ENCODE measurements at regions not wholly inside any gene's neighbourhood (a gene's known extent, or its start where the extent isn't known, plus 50 kb on each side); places are given as distances from the start of the nearest gene placed in this dataset.

DNA sequence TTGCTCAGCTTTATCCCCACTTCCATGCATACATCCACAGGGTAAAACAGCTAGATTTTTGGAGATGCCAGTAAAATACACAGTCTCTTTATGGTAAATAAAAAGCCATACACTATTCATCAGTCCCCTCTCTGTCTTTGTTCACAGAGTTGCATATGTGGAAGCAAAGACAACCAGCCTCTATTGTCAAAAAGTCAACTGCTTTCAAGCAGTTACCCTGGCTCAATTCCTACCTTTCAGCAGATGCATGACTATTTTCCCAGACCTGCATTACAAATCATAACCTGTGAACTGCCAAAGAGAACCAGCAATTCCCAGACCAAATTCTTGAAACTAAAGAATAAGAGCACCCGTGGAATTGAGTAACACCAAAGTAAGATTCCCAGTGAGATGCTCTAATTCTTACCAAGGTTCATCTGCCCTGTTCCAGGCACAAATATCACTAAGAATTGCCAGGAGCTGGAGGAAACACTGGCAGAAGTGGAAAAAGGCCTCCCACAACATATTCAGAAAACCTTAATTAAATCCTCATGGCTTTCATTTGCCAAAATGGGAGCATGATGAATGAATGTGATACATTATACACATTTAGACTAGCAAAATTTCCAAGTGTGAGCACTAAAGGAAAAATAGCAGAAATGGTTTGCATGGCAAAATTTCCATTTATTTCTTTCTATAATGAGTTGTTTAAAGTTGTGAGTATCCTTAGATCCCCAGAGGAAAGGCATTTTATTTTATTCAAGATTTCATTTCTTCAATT, 391.2 kb upstream of the ADGRL3 start:
- no peak overlapping the region for H2AFZ ChIP-seq (ENCODE audit: low read length)

DNA sequence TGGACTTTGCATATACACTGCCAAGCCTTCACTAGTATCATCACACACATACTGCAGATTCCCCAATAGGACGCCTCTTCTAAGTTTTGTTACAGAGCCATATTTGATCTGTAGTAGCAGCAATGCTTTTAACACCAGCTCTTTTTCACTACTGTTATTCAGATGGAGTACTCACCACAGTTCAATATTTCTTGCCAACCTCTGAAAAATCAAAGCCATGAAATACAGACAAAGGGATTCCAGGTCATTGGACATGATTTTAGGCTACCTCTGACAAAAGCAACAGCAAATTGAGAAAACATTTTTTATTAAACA, 390.7 kb upstream of the ADGRL3 start:
- Histone ChIP-seq H3K9me3 (ENCODE audit: insufficient read depth, low read depth, low read length) (no peaks in the 10 kb centered on the region), H3K79me2 (ENCODE audit: insufficient read depth, low read length) (no peaks in the 10 kb centered on the region), H3K27me3 (ENCODE audit: insufficient read depth, low read length, poor library complexity, severe bottlenecking) (no peaks in the 10 kb centered on the region), H3F3A (ENCODE audit: low read depth) (no peaks in the 10 kb centered on the region), H2AFZ (ENCODE audit: low read length) (no peak overlapping the region), H3K4me2 (ENCODE audit: low read depth, low read length, poor library complexity, severe bottlenecking) (no peak overlapping the region), H3K9me2 (replicated peaks; ENCODE audit: low read depth, low read length) (no peaks in the 10 kb centered on the region), H3K4me1 (ENCODE audit: insufficient read depth, low read length, poor library complexity, severe bottlenecking) (no peaks in the 10 kb centered on the region), H4K20me1 (ENCODE audit: insufficient read depth, low read length, poor library complexity, severe bottlenecking) (no peaks in the 10 kb centered on the region), H3K9ac (ENCODE audit: low read depth, low read length, poor library complexity, severe bottlenecking) (no peak overlapping the region), H3K4me3 (ENCODE audit: low read length, poor library complexity, severe bottlenecking) (no peak overlapping the region), H3K36me3 (ENCODE audit: insufficient read depth, low read length) (no peaks in the 10 kb centered on the region)
- TF ChIP-seq, protein P1, sequence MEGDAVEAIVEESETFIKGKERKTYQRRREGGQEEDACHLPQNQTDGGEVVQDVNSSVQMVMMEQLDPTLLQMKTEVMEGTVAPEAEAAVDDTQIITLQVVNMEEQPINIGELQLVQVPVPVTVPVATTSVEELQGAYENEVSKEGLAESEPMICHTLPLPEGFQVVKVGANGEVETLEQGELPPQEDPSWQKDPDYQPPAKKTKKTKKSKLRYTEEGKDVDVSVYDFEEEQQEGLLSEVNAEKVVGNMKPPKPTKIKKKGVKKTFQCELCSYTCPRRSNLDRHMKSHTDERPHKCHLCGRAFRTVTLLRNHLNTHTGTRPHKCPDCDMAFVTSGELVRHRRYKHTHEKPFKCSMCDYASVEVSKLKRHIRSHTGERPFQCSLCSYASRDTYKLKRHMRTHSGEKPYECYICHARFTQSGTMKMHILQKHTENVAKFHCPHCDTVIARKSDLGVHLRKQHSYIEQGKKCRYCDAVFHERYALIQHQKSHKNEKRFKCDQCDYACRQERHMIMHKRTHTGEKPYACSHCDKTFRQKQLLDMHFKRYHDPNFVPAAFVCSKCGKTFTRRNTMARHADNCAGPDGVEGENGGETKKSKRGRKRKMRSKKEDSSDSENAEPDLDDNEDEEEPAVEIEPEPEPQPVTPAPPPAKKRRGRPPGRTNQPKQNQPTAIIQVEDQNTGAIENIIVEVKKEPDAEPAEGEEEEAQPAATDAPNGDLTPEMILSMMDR (conservative IDR thresholded peaks at IDR 0.05; ENCODE audit: low read length) = no peak
- TF ChIP-seq EZH2phosphoT487 (IDR thresholded peaks at IDR 0.05; ENCODE audit: borderline replicate concordance) = no peak

More for the DNA sequence above, 391.2 kb upstream of the ADGRL3 start:
- no peak for TF ChIP-seq EZH2phosphoT487 (IDR thresholded peaks at IDR 0.05; ENCODE audit: borderline replicate concordance)
- TF ChIP-seq, protein P1 (conservative IDR thresholded peaks at IDR 0.05; ENCODE audit: low read length) = no peak
- no peak overlapping the region for H3K4me3 ChIP-seq (ENCODE audit: low read length, poor library complexity, severe bottlenecking)
- H3K9me3 ChIP-seq (ENCODE audit: insufficient read depth, low read depth, low read length) = no peaks in the 10 kb centered on the region
- H3F3A ChIP-seq (ENCODE audit: low read depth) = no peaks in the 10 kb centered on the region
- no peaks in the 10 kb centered on the region for H3K79me2 ChIP-seq (ENCODE audit: insufficient read depth, low read length)
- H3K36me3 ChIP-seq (ENCODE audit: insufficient read depth, low read length) = no peaks in the 10 kb centered on the region
- H4K20me1 ChIP-seq (ENCODE audit: insufficient read depth, low read length, poor library complexity, severe bottlenecking) = no peaks in the 10 kb centered on the region
- no peak overlapping the region for H3K4me2 ChIP-seq (ENCODE audit: low read depth, low read length, poor library complexity, severe bottlenecking)
- H3K27me3 ChIP-seq (ENCODE audit: insufficient read depth, low read length, poor library complexity, severe bottlenecking) = no peaks in the 10 kb centered on the region
- no peaks in the 10 kb centered on the region for H3K9me2 ChIP-seq (replicated peaks; ENCODE audit: low read depth, low read length)
- no peak overlapping the region for H3K9ac ChIP-seq (ENCODE audit: low read depth, low read length, poor library complexity, severe bottlenecking)
- no peaks in the 10 kb centered on the region for H3K4me1 ChIP-seq (ENCODE audit: insufficient read depth, low read length, poor library complexity, severe bottlenecking)

DNA sequence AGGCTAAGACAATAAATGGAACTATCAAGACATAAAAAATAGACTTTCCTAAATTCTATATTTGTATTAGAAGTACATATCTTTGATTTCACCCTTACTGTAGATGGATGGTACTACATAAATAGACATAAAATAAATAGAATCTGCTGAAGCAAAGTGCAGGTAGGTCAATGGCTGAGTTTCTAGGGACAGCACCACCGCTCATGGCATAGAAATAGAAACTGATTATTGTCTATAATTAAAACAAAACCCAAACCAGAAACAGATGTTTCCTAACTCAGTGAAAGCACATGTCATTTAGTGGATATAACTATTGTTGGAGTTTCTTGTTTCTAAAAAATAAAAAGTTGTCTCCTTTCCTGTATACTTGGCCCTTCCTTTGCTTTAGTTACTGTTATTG, 387.3 kb upstream of the ADGRL3 start:
- Histone ChIP-seq H3K79me2 (ENCODE audit: insufficient read depth, low read length) (no peaks in the 10 kb centered on the region), H3K4me1 (ENCODE audit: insufficient read depth, low read length, poor library complexity, severe bottlenecking) (no peaks in the 10 kb centered on the region), H3K36me3 (ENCODE audit: insufficient read depth, low read length) (no peaks in the 10 kb centered on the region), H2AFZ (ENCODE audit: low read length) (no peak overlapping the region), H3K4me3 (ENCODE audit: low read length, poor library complexity, severe bottlenecking) (no peak overlapping the region), H4K20me1 (ENCODE audit: insufficient read depth, low read length, poor library complexity, severe bottlenecking) (no peaks in the 10 kb centered on the region), H3K9ac (ENCODE audit: low read depth, low read length, poor library complexity, severe bottlenecking) (no peak overlapping the region), H3K4me2 (ENCODE audit: low read depth, low read length, poor library complexity, severe bottlenecking) (no peak overlapping the region), H3F3A (ENCODE audit: low read depth) (no peaks in the 10 kb centered on the region), H3K9me3 (ENCODE audit: insufficient read depth, low read depth, low read length) (no peaks in the 10 kb centered on the region), H3K27me3 (ENCODE audit: insufficient read depth, low read length, poor library complexity, severe bottlenecking) (no peaks in the 10 kb centered on the region), H3K9me2 (replicated peaks; ENCODE audit: low read depth, low read length) (no peaks in the 10 kb centered on the region)
- TF ChIP-seq EZH2phosphoT487 (IDR thresholded peaks at IDR 0.05; ENCODE audit: borderline replicate concordance) = no peak
- TF ChIP-seq, protein P1 (conservative IDR thresholded peaks at IDR 0.05; ENCODE audit: low read length) = no peak
